Ishikawa (cell line): ENCODE measurements at regions not wholly inside any gene's neighbourhood (a gene's known extent, or its start where the extent isn't known, plus 50 kb on each side); places are given as distances from the start of the nearest gene placed in this dataset.

Experiments
- EP300 ChIP-seq: IDR thresholded peaks from 2 replicates; pipeline ENCODE4 v1.6.1; 2012; ENCODE audit warnings: borderline replicate concordance
- TCF12 ChIP-seq: IDR thresholded peaks from 2 replicates; pipeline ENCODE4 v1.6.1; 2012; ENCODE audit warnings: low read depth
- TEAD4 ChIP-seq: IDR thresholded peaks from 2 replicates; pipeline ENCODE4 v1.6.1; 2012
- TF ChIP-seq, protein P1 (sequence below): IDR thresholded peaks from 2 replicates; pipeline ENCODE4 v1.6.1; 2012; ENCODE audit warnings: low read depth, mild to moderate bottlenecking
- TF ChIP-seq, protein P2 (sequence below): IDR thresholded peaks from 2 replicates; pipeline ENCODE4 v1.6.1; 2012

GRCh38 chr6:98641949-98642719 lies 192.2 kb upstream of the POU3F2 start:
- TF ChIP-seq EP300 (no peak), TEAD4 (no peak), TCF12 (no peak)
- TF ChIP-seq, protein P1, sequence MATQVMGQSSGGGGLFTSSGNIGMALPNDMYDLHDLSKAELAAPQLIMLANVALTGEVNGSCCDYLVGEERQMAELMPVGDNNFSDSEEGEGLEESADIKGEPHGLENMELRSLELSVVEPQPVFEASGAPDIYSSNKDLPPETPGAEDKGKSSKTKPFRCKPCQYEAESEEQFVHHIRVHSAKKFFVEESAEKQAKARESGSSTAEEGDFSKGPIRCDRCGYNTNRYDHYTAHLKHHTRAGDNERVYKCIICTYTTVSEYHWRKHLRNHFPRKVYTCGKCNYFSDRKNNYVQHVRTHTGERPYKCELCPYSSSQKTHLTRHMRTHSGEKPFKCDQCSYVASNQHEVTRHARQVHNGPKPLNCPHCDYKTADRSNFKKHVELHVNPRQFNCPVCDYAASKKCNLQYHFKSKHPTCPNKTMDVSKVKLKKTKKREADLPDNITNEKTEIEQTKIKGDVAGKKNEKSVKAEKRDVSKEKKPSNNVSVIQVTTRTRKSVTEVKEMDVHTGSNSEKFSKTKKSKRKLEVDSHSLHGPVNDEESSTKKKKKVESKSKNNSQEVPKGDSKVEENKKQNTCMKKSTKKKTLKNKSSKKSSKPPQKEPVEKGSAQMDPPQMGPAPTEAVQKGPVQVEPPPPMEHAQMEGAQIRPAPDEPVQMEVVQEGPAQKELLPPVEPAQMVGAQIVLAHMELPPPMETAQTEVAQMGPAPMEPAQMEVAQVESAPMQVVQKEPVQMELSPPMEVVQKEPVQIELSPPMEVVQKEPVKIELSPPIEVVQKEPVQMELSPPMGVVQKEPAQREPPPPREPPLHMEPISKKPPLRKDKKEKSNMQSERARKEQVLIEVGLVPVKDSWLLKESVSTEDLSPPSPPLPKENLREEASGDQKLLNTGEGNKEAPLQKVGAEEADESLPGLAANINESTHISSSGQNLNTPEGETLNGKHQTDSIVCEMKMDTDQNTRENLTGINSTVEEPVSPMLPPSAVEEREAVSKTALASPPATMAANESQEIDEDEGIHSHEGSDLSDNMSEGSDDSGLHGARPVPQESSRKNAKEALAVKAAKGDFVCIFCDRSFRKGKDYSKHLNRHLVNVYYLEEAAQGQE, result no peak
- TF ChIP-seq, protein P2, sequence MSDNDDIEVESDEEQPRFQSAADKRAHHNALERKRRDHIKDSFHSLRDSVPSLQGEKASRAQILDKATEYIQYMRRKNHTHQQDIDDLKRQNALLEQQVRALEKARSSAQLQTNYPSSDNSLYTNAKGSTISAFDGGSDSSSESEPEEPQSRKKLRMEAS, result no peak
